Stimulated activated CD8-positive, alpha-beta memory T cell treated with anti-CD3 and anti-CD28 coated beads, Interleukin-15, amount 100 ng/mL, for 24 hours (primary cell): ENCODE measurements at regions not wholly inside any gene's neighbourhood (a gene's known extent, or its start where the extent isn't known, plus 50 kb on each side); places are given as distances from the start of the nearest gene placed in this dataset.

ENCODE experiments used
- DNase-seq: peaks from one replicate; pipeline ENCODE4 v3.0.0-alpha.2; 2020; ENCODE audit warnings: low read depth

DNA sequence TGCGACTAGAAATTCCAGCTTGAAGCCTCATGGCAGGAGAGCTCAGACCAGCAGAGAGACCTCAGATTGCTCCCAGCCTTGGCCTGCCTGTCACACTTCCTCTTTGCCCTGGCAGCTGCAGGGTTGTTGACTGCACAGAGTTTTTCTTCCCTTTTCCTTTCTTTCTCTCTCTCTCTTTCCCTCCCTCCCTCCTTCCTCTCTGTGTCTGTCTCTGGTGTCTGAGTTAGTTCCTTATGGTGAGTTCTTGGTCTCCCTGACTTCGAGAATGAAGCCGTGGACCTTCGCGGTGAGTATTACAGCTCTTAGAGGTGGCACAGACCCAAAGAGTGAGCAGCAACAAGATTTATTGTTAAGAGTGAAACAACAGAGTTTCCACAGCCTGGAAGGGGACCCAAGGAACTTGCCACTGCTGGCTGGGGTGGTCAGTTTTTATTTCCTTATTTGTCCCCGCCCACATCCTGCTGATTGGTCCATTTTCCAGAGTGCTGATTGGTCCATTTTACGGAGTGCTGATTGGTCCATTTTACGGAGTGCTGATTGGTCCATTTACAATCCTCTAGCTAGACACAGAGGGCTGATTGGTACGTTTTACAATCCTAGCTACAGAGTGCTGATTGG, 266.3 kb downstream of the RPS24 start:
- DNase-seq: no peak

DNA sequence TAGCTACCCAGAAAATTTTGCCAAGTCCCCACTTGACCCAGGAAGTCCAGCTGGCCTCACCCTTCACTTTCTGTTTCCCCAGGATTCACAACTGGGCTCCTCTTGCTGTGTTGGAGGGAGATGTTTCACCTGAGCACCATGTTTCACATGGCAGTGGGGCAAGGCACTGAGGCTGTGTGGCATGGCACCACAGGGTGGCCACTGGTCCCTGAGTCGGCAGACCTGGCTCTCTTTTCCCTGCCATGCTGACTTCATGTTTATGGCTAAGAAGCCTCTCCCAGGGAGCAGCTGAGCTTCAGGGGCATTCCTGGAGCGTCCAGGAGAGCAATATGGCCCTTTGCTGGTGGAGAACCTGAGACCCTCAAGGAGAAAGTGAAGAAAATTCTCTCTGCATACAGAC, 266.9 kb downstream of the RPS24 start:
- DNase-seq: no peak

DNA sequence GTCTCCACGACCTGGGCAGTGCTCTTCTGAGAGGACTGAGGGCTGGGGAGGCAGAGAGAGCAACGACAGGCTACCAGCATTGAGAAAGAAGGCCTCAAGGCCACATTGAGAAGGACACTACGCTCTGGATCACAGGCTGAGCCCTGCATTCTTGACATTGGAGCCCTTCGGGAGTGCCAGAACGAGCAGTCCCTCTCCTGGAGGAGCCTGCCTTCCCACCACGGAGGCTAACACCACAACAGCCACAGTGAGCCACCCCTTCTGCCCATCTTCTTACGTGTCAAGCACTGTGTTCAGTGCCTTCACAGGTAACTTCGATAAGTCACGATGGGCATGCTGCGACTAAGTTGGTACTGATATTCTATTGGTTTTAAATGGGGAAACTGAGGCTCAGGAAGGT, 267.8 kb downstream of the RPS24 start:
- no peak for DNase-seq

DNA sequence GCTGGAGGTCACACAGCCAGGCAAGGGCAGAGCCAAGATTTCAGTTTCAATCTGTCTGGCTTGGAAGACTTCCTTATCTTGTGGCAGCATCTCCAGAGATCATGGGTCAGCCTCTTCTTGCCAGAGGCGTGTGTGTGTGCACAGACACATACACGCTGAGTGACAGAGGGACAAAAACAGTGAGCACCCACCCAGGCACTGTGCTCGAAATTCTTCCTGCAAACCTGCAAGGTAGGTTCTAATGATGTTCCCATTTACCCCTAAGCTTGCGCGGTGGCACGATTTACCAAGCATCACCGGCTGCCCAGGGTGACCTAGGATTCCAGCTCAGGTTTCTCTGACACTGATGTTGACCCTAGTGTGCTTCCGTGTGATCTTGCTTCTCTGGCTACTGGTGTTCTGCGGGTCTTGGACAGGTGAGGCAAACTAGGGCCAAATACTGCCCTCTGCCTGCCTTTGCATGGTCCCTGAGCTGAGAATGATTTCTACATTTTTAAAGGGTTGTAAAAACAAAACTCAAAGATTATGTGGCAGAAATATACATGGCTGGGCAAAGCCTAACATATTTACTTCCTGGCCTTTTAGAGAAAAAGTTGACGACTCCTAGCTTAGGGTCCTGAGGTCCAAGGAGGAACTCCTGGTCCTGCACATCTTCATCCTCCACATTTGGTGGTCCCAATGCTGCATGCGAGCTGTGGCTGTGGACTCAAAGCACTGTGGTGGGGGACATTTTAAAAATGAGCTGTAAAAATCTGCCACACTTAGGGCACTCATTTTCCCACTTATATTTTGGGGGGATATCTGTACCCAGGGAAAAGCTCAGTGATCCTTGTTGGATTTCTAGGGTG, 268.5 kb downstream of the RPS24 start:
- no peak for DNase-seq

DNA sequence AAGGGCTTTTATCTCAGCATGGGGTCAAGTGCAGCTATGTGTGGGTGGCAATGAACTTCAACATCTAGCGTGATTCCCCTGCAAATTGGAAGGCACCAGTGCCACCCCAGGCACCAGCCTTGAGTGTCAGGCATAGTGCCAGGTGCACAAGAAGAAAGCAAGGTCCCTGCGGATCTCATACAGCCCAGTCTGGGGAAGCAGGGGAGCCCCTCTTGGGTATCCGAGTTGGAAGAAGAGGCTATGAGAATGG, 269.0 kb downstream of the RPS24 start:
- DNase-seq: no peak

DNA sequence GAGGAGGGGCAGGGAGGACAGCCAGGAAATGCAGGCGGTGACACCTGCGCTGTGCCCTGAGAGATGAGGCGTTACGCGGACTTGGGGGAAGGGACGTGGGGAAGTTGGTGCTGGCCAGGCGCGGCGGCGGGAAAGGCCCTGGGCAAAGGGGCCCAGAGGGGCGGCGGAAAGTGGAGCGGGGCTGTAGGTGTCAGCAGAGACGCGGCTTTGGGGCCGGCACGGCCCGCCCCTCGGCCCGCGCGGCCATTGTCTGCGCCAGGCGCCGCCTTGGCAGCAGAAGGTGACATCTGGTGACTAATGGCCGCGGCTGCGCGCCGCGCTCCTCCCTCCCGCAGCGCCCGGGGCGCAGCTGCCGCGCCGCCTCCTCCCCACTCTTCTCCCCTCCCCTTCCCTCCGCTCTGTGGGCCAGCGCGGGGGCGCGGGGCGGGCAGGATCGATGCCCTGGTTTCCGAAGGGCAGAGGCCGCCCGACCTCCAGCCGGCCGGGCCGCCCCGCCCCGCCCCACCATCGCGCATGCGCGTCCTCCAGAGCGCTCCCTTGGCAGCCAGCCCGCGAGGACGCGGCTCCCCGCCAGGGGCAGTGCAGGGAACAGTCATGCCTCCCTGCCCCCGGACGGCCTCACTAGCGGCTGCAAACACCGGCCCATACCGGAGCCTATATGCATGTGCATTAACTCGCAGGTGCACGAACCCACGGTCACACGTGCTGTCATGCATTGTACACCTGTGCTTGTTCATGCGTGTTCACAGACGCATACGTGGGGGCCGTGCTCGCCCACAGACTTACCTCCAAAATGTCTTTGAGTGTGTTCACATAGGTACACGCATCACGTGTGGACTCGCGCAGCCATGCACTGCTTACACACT, 269.6 kb downstream of the RPS24 start:
- DNase-seq: peak; percentile 93

DNA sequence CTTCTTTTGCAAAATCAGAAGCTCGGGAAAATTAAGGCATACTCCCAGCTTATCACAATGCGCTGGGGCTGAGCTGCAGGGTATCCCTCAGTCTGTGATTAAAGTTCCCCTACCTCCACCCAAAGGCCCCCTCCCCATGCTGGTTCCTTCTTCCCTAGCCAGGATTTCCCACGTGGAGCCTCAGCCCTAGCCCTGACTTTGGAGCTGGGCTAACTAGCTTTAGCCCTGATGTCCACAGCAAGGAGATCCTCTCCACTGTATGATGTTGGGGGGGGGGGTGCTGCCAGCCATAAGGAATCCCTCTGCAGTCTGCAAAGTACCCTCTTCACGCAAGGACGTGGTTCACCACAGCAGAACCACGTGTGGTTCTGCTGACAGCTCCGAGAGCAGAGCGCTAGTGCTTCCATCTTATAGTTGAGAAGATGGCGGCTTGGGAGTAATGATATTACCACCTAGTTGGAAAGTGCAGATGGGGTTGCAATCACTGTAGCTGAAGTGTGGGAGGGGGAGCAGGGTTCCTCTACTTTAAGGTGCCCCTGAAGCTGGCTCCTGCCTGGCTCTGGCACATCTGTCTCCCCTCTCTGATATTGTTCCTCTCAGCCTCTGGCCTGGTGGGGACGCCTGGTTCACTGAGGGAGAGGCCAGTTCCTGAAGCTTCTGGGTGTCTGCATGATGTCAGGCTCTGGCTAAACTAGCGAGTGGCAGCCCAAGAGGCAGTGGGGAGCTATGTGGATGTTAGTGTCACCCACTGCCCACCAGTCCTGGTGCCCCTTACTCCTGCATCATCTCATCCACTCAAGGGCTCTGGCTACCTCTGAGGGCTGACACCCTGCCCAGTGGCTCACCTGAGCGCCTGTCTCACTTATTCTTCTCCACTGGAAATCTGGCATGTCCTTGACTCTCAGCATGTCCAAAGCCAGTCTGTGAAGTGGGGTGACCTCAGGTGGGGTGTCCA, 270.7 kb downstream of the RPS24 start:
- DNase-seq: no peak

DNA sequence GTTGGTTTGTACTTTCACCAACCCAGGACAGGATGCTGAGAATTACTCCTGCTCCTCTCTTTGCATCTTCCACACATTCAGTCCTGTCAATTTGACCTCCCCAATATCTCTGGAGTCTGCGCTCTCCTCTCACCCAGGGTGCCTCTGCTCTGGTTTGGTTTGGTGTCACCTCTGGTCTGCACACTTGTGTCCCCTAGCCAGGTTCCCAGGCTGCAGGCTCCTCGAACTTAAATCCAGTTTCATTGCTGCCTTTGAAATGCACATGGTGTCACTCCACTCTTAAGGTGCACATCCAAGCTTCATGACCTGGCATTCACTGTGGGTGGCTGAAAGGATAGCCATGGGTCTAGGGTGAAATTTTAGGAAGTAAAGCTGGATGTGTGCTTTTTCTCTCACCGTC, 271.6 kb downstream of the RPS24 start:
- no peak for DNase-seq

DNA sequence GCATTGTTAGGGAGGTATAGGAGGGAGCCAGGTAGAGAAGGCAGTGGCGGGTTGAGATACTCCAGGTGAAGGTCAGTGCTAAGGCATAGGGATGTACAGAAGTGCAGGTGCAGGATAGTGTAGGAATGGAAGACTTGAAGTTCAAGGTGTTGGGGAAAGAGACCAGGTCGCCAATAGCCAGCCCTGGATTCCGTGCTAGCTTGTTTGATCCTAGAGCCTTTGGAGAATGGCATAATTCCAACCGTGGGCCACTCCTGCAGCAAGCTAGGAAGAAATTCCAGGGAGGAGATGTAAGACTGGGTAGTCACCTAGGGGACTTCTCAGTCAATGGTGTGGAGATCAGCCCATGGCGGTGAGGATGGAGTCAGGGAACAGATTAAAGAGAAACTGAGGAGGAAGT, 272.7 kb downstream of the RPS24 start:
- no peak for DNase-seq

DNA sequence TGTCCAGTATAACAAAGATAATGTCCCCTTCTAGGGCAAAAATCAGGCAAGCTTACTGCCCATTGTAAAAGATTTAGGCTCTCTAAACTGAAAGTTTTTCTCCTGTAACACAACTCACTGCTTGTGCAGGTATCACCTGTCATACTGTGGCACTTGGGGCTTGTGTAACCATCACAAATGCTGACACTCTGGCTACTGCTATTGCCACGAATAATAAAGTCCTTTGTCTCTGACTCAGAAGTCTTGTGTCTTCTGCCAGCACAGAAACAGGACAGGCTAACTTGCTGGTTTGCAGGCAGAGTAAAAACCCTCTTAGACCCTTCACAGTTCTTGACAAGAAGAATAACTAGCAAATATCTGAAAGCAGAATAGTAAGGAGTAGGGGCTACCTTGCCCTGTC, 273.9 kb downstream of the RPS24 start:
- no peak for DNase-seq

DNA sequence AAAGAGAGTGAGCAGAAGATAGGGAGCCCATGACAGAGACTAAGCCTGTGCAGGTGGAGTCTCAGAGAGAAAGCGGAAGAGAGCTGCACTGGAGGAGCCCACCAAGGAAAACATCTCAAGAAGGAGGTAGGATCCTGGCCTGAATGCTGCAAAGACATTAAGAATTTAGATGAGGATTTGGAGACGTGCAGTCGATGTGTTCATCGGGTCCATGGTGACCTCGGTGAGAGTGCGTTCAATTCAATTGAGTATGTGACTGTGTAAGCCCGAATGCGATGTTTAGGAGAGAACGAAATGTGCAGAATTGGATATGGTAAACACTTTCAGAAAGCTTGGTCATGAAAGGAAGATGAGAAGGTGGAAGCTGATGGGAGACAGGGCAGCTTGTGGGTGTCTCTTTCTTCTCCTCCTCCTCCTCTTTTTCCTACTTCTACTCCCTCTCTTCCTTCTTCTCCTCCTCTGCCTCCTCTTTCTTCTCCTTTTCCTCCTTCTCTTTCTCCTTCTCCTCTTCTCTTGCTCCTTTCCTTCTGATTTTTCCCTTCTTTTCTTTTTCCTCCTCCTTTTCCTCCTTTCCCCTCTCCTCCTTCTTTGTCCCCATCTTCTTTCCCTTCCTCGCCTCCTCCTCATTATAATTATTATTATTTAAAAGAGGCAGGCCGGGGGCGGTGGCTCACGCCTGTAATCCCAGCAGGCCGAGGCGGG, 276.0 kb downstream of the RPS24 start:
- DNase-seq: no peak

DNA sequence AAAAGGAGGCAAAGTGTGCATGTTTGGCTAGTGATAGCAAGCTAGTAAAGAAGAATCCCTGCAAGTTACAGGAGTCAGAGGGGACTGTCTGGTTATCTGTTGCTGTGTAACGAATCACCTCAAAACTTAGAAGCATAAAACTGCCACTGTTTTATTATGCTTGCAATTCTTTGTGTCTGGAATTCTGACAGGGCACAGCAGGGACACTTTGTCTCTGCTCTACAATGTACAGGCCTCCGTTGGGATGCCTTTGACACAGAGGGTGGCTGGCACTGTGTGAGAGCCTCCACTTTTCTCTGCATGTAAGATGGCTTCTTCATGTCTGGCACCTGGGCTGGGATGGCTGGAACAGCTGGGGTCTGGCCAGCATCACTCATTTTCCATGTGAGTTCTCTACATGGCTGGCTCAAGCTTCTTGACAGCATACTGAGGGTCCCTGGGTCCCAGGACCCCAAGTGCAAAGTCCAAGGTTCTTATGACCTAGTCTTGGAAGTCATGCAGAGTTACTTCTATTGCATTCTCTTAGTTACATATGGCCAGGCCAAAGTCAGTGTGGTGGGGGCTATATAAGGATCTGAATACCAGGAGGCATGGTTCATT, 276.9 kb downstream of the RPS24 start:
- DNase-seq: no peak

DNA sequence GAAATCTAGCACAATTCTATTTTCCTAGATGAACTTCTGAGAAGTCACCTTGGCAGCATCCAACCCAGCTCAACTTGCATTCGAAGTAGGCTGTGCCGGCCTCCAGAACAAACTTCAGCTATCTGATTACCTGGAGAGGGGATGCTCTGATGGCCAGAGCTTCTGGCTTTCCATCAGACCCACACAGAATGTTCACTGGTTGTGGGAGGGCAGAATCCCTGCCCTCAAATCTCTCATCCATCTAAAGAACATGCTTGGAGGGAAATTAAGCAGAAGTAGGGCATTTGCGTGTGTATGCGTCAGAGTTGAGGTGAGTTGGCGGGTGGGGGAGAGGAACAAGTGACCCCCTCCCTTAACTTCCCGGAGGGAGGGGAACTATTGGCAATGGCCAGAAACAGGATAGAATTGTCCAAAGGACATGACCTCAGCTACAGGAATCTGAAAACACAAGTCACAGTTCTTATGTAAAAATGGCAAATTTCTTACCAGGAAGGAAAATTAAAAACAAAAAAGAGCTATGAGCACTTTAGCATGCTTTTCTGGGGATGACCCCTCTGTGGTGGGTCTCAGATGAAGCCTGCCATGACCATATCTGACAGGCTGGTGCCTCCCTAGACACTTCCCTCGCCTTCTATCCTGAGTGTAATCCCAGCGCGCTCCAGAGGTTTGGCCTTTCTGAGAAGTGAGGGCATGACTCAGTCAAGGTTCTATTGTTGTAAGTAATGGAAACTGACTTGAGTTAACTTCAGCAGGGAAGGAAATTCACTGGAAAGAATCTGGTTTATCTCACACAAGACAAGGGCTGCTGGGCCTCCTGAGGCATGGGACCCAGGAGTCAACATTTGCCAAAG, 278.8 kb downstream of the RPS24 start:
- no peak for DNase-seq

DNA sequence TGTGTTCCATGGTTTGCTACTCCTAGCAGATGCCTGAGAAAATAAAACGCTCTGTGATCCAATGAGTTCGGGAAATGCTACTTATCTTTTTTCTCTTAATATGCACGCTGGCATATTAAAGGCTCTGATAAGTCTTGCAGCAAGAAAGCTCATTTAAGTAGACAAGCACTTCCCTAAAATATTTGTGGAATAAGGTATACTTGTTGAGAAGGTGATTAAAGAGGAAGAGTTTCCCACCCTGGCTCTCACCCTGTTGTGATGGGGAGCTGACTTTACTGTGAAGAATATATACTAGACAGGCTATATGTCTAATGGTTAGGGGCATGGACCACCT, 279.4 kb downstream of the RPS24 start:
- no peak for DNase-seq

DNA sequence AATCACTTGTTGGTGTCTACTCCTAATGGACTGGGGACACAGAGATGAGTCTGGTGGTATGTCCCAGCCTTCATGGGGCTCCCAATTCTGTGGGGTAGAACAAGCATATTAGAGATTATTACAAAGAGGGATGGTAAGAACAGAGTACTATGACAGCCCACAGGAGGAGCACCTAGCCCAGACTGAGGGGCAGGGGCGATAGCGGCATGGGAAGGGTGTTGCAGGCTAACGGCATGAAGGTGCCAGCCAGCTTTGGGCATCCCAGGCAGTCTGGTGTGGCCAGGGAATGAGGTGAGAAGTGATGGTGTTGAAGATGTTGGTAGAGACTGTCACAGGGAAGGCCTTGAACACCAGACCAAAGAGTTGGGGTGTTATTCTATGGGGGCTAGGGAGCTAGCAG, 280.0 kb downstream of the RPS24 start:
- DNase-seq: no peak

DNA sequence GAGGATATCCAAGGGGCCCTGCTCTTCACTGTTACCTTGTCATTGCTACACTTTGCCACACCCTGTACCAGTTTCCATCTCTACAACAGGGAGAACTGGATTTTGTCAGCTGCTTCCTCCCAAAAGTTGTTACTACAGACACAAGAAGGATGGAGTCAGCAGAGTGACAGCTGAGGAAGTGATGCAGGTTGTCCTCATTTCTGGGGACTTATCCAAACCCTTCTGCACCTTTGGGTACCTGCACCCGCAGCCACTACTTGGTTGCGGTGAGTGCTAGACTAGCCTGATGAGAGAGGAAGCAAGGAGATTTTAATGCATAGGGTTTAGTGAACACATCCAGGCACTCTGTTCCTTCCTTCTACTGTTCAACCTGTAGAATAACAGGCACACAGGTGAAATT, 281.0 kb downstream of the RPS24 start:
- no peak for DNase-seq

DNA sequence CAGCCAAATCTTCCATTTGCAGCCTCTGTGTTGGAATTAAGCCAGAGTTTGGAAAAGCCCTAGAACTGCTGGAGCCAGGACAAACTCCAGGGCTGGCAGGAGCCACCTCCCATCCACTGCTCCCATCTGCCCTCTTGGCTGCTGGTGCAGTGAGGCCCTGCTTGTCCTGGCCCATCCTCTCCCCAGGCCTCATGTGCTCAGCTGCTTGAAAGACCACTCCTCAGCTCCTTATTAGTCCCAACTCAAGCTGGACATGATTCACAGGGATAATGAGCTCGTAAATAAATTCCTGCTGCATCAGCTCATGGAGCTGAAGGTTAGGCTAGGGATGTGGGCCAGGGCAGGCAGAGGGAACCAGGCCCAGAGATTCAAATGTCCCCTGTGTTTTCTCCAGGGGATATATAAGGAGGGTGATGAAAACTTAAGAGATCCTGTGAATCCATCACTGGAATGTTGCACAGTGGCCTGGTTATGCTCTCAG, 282.8 kb downstream of the RPS24 start:
- no peak for DNase-seq

DNA sequence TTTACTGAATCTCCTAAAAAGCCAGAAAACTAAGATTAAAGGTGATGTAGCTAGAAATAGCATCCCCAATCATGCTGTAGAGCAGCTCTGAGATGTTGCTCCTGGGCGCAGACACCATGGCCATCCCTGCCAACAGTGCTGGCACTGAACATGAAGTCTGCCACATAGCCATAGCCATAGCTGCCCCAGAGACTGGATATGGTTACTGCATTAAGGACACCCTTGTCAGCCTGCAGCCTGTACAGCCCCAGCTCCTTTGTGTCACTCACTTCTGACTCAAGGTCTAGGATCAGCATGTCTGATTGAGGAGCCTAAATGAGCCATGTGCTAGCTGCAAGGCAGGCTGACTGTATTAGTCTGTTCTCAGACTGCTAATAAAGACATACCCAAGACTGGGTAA, 284.6 kb downstream of the RPS24 start:
- no peak for DNase-seq

DNA sequence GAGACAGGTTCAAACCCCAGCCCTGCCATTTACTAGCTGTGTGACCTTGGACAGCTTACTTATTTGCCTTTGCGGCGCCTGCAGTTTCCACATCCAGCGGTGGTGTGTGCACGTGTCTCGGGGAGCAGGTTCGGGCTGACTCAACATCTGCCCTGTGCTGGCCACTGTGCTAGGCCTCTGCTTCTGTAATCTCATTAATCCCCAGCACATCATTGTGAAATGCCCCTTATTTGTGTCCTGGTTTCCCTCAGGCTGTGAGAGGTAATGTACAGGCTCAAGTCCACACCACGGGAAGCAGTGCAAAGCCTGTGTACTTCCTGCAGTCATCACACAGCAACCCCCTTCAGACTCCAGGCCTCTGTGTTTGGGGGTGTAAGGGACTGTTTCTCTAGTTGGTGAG, 285.7 kb downstream of the RPS24 start:
- no peak for DNase-seq

DNA sequence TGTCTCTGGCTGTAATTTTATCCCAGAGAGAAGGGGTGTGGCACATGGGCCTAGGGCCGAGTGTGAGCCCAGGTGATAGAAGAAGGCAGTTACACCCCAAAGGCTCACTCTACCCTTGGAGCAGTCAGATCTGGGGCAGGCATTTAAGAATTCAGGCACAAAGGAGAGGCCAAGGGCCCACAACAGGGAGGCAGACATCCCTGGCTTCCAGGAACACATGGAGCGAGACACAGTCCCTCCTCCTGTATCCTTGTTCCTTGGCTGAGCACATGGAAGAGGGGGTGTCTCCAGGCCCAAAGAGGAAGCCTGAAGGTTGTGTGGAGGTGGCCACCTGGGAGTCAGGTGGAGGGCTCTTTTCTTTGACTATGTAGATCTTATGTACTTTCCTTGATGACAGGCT, 286.2 kb downstream of the RPS24 start:
- no peak for DNase-seq
